ENCODE measurements at regions not wholly inside any gene's neighbourhood (a gene's known extent, or its start where the extent isn't known, plus 50 kb on each side); places are given as distances from the start of the nearest gene placed in this dataset.

DNA sequence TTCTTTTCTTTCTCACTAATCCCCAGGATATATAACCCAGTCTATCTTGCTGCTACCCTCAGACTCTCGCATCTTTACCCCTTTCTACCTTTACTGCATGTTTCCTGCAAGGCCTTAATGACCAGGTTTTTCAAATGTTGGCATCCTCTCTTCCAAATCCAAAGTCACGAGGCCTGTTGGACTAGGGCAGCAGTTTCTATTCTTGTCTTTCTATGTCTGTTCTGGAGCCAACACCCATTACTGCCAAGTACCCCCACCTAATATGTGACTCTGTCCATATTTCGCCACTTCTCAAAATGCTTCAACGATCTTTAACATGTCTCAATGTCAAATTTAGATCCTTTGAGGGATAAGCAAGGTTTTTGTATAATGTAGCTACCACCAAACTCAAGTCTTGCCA is 443.4 kb downstream of the BMP2 start:
- no peaks in the 10 kb centered on the region for H3K27me3 ChIP-seq (ENCODE audit: low read depth)
- H3K27ac ChIP-seq (replicated peaks) = no peak overlapping the region
- intact Hi-C loops (cut with micrococcal nuclease) = no loop called here
- peaks cover 24% of the 10 kb centered on the region for H3K4me1 ChIP-seq
- TF ChIP-seq, protein P1, sequence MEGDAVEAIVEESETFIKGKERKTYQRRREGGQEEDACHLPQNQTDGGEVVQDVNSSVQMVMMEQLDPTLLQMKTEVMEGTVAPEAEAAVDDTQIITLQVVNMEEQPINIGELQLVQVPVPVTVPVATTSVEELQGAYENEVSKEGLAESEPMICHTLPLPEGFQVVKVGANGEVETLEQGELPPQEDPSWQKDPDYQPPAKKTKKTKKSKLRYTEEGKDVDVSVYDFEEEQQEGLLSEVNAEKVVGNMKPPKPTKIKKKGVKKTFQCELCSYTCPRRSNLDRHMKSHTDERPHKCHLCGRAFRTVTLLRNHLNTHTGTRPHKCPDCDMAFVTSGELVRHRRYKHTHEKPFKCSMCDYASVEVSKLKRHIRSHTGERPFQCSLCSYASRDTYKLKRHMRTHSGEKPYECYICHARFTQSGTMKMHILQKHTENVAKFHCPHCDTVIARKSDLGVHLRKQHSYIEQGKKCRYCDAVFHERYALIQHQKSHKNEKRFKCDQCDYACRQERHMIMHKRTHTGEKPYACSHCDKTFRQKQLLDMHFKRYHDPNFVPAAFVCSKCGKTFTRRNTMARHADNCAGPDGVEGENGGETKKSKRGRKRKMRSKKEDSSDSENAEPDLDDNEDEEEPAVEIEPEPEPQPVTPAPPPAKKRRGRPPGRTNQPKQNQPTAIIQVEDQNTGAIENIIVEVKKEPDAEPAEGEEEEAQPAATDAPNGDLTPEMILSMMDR (IDR thresholded peaks at IDR 0.05; ENCODE audit: borderline replicate concordance) = no peak
- no peaks in the 10 kb centered on the region for H3K36me3 ChIP-seq
- peaks cover 8% of the 10 kb centered on the region for H3K9me3 ChIP-seq (replicated peaks)
- no peak overlapping the region for H3K4me3 ChIP-seq
- no peak for DNase-seq

DNA sequence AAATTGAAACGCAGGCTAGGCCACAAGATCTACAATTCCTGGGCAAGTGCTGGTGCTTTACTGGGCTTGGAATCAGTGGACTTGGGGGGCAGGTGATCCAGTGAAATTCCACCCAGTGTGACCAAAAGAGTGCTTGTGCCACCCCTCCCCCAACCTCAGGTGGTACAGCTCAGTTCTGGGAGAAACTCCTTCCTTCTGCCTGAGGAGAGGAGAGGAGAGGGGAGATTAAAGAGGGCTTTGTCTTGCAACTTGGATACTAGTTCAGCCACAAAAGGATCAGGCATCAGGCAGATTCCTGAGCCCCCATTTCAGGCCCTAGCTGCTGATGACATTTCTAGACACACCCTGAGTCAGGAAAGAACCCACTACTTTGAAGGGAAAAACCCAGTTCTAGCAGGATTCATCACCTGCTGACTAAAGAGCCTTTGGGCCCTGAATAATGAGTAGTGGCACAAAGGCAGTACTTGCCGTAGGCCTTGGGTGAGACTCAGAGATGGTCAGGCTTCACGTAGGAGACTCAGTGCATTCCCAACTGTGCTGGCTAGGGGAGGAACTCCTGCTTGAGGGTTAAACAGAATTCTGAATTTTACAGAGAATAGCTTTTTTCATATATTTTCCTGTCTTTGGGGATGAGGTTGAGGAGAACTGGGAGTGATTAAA is 446.7 kb downstream of the BMP2 start:
- Histone ChIP-seq H3K4me1 (peaks cover 23% of the 10 kb centered on the region), H3K27me3 (ENCODE audit: low read depth) (no peaks in the 10 kb centered on the region), H3K36me3 (no peaks in the 10 kb centered on the region), H3K9me3 (replicated peaks) (no peaks in the 10 kb centered on the region), H3K27ac (replicated peaks) (no peak overlapping the region), H3K4me3 (no peak overlapping the region)
- intact Hi-C loops (cut with micrococcal nuclease) = no loop called here
- TF ChIP-seq, protein P1 (IDR thresholded peaks at IDR 0.05; ENCODE audit: borderline replicate concordance) = no peak
- no peak for DNase-seq

DNA sequence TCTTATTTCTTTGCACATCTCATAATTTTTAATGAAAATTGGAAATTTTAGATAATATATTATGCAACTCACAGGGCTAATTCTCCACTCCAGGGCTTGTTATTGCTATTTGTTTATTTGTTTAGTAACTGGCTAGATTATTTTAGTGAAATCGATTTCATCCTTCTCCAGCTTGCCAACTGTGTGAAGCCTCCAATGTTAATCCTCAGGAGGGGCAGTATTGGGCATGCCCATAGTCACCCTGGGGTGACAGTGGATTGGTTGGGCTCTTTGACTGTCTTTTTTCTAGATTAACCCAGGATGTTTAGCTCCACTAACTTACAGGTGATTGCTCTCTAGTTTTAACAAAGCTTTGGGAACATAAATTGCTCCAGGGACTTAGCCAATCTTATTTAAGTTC is 450.1 kb downstream of the BMP2 start:
- TF ChIP-seq, protein P1 (IDR thresholded peaks at IDR 0.05; ENCODE audit: borderline replicate concordance) = no peak
- intact Hi-C loops (cut with micrococcal nuclease) = no loop called here

DNA sequence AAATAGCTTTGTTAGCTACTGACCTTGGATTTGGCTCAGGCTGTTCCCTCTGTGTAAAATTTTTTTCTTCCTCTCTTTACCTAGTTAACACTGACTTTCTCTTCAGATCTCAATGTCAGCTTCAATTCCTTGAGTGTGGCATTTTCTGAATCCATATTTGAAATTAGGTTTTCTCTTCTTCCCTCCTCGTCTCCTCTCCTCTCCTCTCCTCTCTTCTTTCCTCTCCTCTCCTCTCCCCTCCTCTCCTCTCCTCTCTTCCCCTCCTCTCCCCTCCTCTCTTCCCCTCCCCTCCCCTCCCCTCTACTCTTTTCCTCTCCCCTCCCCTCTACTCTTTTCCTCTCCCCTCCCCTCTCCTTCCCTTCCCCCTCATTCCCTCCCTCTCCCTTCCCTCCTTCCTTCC is 453.3 kb downstream of the BMP2 start:
- DNase-seq = no peak
- peaks cover 13% of the 10 kb centered on the region for H3K9me3 ChIP-seq (replicated peaks)
- H3K27me3 ChIP-seq (ENCODE audit: low read depth) = no peaks in the 10 kb centered on the region
- H3K27ac ChIP-seq (replicated peaks) = no peak overlapping the region
- TF ChIP-seq, protein P1 (IDR thresholded peaks at IDR 0.05; ENCODE audit: borderline replicate concordance) = no peak
- intact Hi-C loops (cut with micrococcal nuclease) = no loop called here
- H3K4me3 ChIP-seq = no peak overlapping the region
- H3K36me3 ChIP-seq = no peaks in the 10 kb centered on the region
- peaks cover 6% of the 10 kb centered on the region for H3K4me1 ChIP-seq

More for the DNA sequence above, 450.1 kb downstream of the BMP2 start:
- Histone ChIP-seq H3K9me3 (replicated peaks) (no peaks in the 10 kb centered on the region), H3K27ac (replicated peaks) (no peak overlapping the region), H3K4me3 (no peak overlapping the region), H3K36me3 (no peaks in the 10 kb centered on the region), H3K27me3 (ENCODE audit: low read depth) (no peaks in the 10 kb centered on the region), H3K4me1 (peaks cover 6% of the 10 kb centered on the region)
- no peak for DNase-seq

- TF ChIP-seq, protein P1 (IDR thresholded peaks at IDR 0.05; ENCODE audit: borderline replicate concordance) = no peak
- Histone ChIP-seq H3K4me1 (no peaks in the 10 kb centered on the region), H3K4me3 (no peak overlapping the region), H3K36me3 (no peaks in the 10 kb centered on the region), H3K27ac (replicated peaks) (no peak overlapping the region), H3K27me3 (ENCODE audit: low read depth) (no peaks in the 10 kb centered on the region), H3K9me3 (replicated peaks) (peaks cover 15% of the 10 kb centered on the region)
- intact Hi-C loops (cut with micrococcal nuclease) = no loop called here
- DNase-seq = no peak
Observed at GRCh38 chr20:7226156-7226555, 458.7 kb downstream of the BMP2 start.
